OCI-LY3 (cell line): ENCODE measurements at regions not wholly inside any gene's neighbourhood (a gene's known extent, or its start where the extent isn't known, plus 50 kb on each side); places are given as distances from the start of the nearest gene placed in this dataset.
"Not testable (repeated sequence)": the region's sequence is repeated elsewhere in the genome, so short reads cannot be mapped to it uniquely, and the experiment has no call there.

Experiments used
- H2AFZ ChIP-seq: fragments of 200-600, 300-600 bp; shearing (Covaris generic); 2 replicates; pipeline ENCODE4 v1.6.0; 2014; ENCODE audit warnings: antibody characterized with exemption, low read depth, low read length
- H3K27ac ChIP-seq: fragments of 200-600, 300-600 bp; sonication (generic); 2 replicates; pipeline ENCODE4 v1.5.1; 2014; ENCODE audit warnings: mild to moderate bottlenecking, low read length, moderate library complexity, mixed read lengths
- H3K27me3 ChIP-seq: fragments of 200-600, 300-600 bp; sonication (generic); 2 replicates; pipeline ENCODE4 v1.6.1; 2014; ENCODE audit warnings: low read depth, low read length, mixed read lengths
- H3K36me3 ChIP-seq: fragments of 200-600, 300-600 bp; sonication (generic); replicated peaks from 2 replicates; pipeline ENCODE3; 2014; ENCODE audit warnings: low read depth, low read length, mixed read lengths
- H3K4me1 ChIP-seq: fragments of 300-600, 200-600 bp; sonication (generic); 2 replicates; pipeline ENCODE4 v1.6.1; 2014; ENCODE audit warnings: low read length, mixed read lengths
- H3K4me2 ChIP-seq: fragments of 200-600, 300-600 bp; sonication (generic); 2 replicates; pipeline ENCODE4 v1.6.1; 2014; ENCODE audit warnings: low read length, mixed read lengths
- H3K4me3 ChIP-seq: fragments of 300-600, 200-600 bp; sonication (generic); 2 replicates; pipeline ENCODE4 v1.5.1; 2014; ENCODE audit warnings: antibody characterized with exemption, mild to moderate bottlenecking, low read length, moderate library complexity
- H3K79me2 ChIP-seq: fragments of 300-600, 200-600 bp; shearing (Covaris generic); 2 replicates; pipeline ENCODE4 v1.6.1; 2014; ENCODE audit warnings: mild to moderate bottlenecking, low read length, mixed read lengths
- H3K9ac ChIP-seq: fragments of 300-600, 200-600 bp; shearing (Covaris generic); 2 replicates; pipeline ENCODE4 v1.6.0; 2014; ENCODE audit warnings: mild to moderate bottlenecking, low read length, moderate library complexity
- H3K9me3 ChIP-seq: fragments of 200-600, 300-600 bp; shearing (Covaris generic); 2 replicates; pipeline ENCODE4 v1.6.1; 2014; ENCODE audit warnings: low read length, mixed read lengths; ENCODE audit not compliant: insufficient read depth
- H4K20me1 ChIP-seq: fragments of 200-600, 300-600 bp; sonication (generic); 2 replicates; pipeline ENCODE4 v1.6.1; 2016; ENCODE audit warnings: low read length, mixed read lengths; ENCODE audit not compliant: insufficient read depth
- EZH2phosphoT487 ChIP-seq: fragments of 200-600 bp; shearing (Covaris generic); IDR thresholded peaks from 2 replicates; pipeline ENCODE4 v1.6.1; 2018; ENCODE audit warnings: antibody characterized with exemption, mixed run types, low read depth
- TF ChIP-seq, protein P1 (sequence below): fragments of 200-600, 300-600 bp; sonication (generic); IDR thresholded peaks from 2 replicates; pipeline ENCODE4 v1.5.1; 2014; ENCODE audit warnings: antibody characterized with exemption, low read length, low read depth

- no peaks in the 10 kb centered on the region for H3K36me3 ChIP-seq
- H3K4me3 ChIP-seq, result no peak overlapping the region
- H3K4me2 ChIP-seq, result no peak overlapping the region
- TF ChIP-seq EZH2phosphoT487, result no peak
- TF ChIP-seq, protein P1, sequence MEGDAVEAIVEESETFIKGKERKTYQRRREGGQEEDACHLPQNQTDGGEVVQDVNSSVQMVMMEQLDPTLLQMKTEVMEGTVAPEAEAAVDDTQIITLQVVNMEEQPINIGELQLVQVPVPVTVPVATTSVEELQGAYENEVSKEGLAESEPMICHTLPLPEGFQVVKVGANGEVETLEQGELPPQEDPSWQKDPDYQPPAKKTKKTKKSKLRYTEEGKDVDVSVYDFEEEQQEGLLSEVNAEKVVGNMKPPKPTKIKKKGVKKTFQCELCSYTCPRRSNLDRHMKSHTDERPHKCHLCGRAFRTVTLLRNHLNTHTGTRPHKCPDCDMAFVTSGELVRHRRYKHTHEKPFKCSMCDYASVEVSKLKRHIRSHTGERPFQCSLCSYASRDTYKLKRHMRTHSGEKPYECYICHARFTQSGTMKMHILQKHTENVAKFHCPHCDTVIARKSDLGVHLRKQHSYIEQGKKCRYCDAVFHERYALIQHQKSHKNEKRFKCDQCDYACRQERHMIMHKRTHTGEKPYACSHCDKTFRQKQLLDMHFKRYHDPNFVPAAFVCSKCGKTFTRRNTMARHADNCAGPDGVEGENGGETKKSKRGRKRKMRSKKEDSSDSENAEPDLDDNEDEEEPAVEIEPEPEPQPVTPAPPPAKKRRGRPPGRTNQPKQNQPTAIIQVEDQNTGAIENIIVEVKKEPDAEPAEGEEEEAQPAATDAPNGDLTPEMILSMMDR, result no peak
- no peaks in the 10 kb centered on the region for H4K20me1 ChIP-seq
- H2AFZ ChIP-seq, result no peak overlapping the region
- no peaks in the 10 kb centered on the region for H3K27me3 ChIP-seq
- no peak overlapping the region for H3K9ac ChIP-seq
- no peaks in the 10 kb centered on the region for H3K79me2 ChIP-seq
- H3K4me1 ChIP-seq, result peaks cover 7% of the 10 kb centered on the region
- H3K27ac ChIP-seq, result no peak overlapping the region
- H3K9me3 ChIP-seq, result no peaks in the 10 kb centered on the region
Measured at GRCh38 chr21:20883408-20883800, 114.8 kb upstream of the NCAM2 start.

- Histone ChIP-seq H4K20me1 (no peaks in the 10 kb centered on the region), H3K4me3 (no peak overlapping the region), H3K9ac (no peak overlapping the region), H3K4me2 (peak overlapping the region; percentile 24; the same call in 1 of the 2 replicates), H3K79me2 (no peaks in the 10 kb centered on the region), H3K4me1 (no peaks in the 10 kb centered on the region), H3K27ac (no peak overlapping the region), H3K36me3 (no peaks in the 10 kb centered on the region), H2AFZ (peak overlapping the region; percentile 54; the same call in 1 of the 2 replicates), H3K9me3 (no peaks in the 10 kb centered on the region), H3K27me3 (no peaks in the 10 kb centered on the region)
- TF ChIP-seq, protein P1, result no peak
- TF ChIP-seq EZH2phosphoT487, result no peak
Measured at GRCh38 chr21:20902511-20902910, 95.7 kb upstream of the NCAM2 start.

- Histone ChIP-seq H3K4me2 (peak overlapping the region; percentile 24; the same call in 1 of the 2 replicates), H3K27ac (no peak overlapping the region), H4K20me1 (no peaks in the 10 kb centered on the region), H3K36me3 (no peaks in the 10 kb centered on the region), H3K4me3 (no peak overlapping the region), H3K27me3 (no peaks in the 10 kb centered on the region), H3K9ac (no peak overlapping the region), H3K9me3 (no peaks in the 10 kb centered on the region), H3K4me1 (no peaks in the 10 kb centered on the region), H2AFZ (no peak overlapping the region), H3K79me2 (no peaks in the 10 kb centered on the region)
- TF ChIP-seq, protein P1, result no peak
- TF ChIP-seq EZH2phosphoT487, result no peak
Measured at GRCh38 chr21:20902998-20903397, 95.2 kb upstream of the NCAM2 start.

GRCh38 chr21:20927555-20927954, 70.7 kb upstream of the NCAM2 start:
- H3K79me2 ChIP-seq, H4K20me1 ChIP-seq, H3K4me3 ChIP-seq, H3K9ac ChIP-seq, H3K4me2 ChIP-seq, H3K27ac ChIP-seq, H2AFZ ChIP-seq, H3K4me1 ChIP-seq, H3K27me3 ChIP-seq, H3K36me3 ChIP-seq, H3K9me3 ChIP-seq: not testable (repeated sequence)

DNA sequence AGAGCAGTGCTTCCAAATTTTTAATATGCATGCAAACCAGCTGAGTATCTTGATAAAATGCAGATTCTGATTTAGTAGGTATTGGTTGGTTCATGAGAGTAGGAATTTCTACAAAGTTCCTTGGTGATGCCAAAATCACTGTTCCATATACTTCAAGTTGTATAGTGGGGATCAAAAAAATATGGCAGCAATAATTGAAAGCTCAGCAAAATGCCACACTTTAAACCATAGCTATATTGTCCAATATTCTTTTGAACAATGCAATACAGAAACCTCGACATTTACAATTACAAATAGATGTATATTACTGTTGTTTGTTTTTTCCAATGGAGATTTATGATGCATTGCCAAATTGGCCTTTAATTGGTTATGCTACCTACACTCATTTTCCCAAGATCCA, 55.7 kb upstream of the NCAM2 start:
- Histone ChIP-seq H3K79me2 (no peaks in the 10 kb centered on the region), H2AFZ (no peak overlapping the region), H4K20me1 (no peaks in the 10 kb centered on the region)

More for the DNA sequence above, 55.7 kb upstream of the NCAM2 start:
- Histone ChIP-seq H3K9ac (no peak overlapping the region), H3K4me2 (no peak overlapping the region), H3K27me3 (no peaks in the 10 kb centered on the region), H3K4me3 (no peak overlapping the region), H3K27ac (no peak overlapping the region), H3K36me3 (no peaks in the 10 kb centered on the region), H3K9me3 (no peaks in the 10 kb centered on the region), H3K4me1 (no peaks in the 10 kb centered on the region)
- no peak for TF ChIP-seq EZH2phosphoT487
- TF ChIP-seq, protein P1, result no peak
